Endothelial cell of umbilical vein (primary cell): ENCODE measurements at regions not wholly inside any gene's neighbourhood (a gene's known extent, or its start where the extent isn't known, plus 50 kb on each side); places are given as distances from the start of the nearest gene placed in this dataset.

Experiments
- CTCF ChIP-seq, 2 donors: IDR thresholded peaks; 1 replicate in 1 of 2; 2 replicates in 1 of 2; pipeline ENCODE4 v1.5.1; 2011; ENCODE audit warnings: low read length in 2 of 2, mild to moderate bottlenecking in 2 of 2, moderate library complexity in 2 of 2, control low read depth in 1 of 2, inconsistent platforms in 1 of 2, low read depth in 1 of 2; ENCODE audit not compliant: insufficient read depth in 1 of 2; ENCODE audit errors: extremely low read depth in 1 of 2
- POLR2A ChIP-seq: IDR thresholded peaks from 2 replicates; pipeline ENCODE4 v1.6.1; 2012; ENCODE audit warnings: low read depth, mild to moderate bottlenecking, control low read depth, low read length

- TF ChIP-seq POLR2A (no peak), CTCF (IDR thresholded peaks at IDR 0.05; ENCODE audit: extremely low read depth in 1 of 2, insufficient read depth in 1 of 2, low read depth in 1 of 2, low read length in 2 of 2) (no peak)
Measured at GRCh38 chr21:17191346-17191993, 321.4 kb upstream of the CXADR start.
